NCI-H1436 (cell line): ENCODE measurements at regions not wholly inside any gene's neighbourhood (a gene's known extent, or its start where the extent isn't known, plus 50 kb on each side); places are given as distances from the start of the nearest gene placed in this dataset.
"Not testable (repeated sequence)": the region's sequence is repeated elsewhere in the genome, so short reads cannot be mapped to it uniquely, and the experiment has no call there.

Source experiments
- DNase-seq: peaks from one replicate; lab custom pipeline; 2025; lab: John Stamatoyannopoulos, UW

- DNase-seq = no peak
Observed at GRCh38 chr4:28082686-28083390, 1222.2 kb downstream of the STIM2 start.

GRCh38 chr4:28092610-28093009 lies 1232.0 kb downstream of the STIM2 start:
- DNase-seq = no peak

DNA sequence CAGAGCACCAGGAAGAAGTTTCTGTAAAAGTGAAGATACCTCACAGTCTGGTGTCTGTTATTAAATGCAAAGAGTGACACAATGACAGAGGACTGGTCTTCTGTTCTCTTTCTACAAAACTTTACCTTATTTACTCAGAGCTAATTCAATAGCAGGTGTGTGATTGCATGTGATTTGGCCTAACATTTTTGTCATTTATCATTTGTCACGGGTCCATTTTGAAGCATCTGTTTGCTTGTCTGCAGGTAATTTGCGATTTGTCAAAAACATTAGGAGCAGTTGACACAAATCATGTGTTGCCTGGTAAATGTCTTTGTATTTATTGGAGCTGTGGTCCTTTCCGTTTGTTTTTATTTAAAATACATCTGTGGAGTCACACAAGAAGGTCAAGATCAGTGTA lies 1232.4 kb downstream of the STIM2 start:
- no peak for DNase-seq

DNA sequence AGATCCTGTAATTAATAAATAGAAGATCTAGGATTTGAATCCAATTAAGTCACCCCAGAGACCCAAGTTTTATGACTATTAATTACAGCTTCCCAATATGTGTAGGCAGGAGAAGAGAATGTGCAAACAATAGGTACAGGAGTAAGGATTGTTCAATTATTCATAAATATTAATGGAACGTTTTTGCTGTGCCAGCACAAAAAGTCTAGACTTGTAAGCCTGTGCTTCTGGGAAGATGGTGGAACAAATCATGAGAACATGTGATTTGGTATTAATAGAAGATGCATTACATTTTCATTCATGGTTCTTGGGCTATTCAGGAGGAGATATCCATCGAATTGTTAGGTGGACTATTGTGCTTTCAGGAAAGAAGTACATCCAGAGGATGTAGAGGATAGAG lies 1240.9 kb downstream of the STIM2 start:
- no peak for DNase-seq

- no peak for DNase-seq
Observed at GRCh38 chr4:28105271-28105859, 1244.7 kb downstream of the STIM2 start.

DNA sequence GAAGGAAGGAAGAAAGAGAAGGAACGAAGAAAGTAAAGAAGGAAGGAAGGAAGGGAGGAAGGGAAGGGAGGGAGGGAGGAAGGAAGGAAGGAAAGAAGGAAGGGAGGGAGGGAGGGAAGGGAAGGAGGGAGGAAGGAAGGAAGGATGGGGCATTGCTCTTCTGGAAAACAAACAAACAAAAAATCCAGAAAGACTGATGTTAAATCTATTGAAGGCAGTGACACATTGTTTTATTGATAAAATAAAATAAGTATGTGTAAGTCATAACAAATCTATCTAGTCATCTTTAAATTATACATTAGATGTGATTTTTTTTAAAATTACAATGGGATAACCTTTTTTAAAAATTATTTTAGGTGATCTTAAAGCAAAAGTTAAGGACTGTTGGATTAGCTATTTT lies 1245.5 kb downstream of the STIM2 start:
- no peak for DNase-seq

DNA sequence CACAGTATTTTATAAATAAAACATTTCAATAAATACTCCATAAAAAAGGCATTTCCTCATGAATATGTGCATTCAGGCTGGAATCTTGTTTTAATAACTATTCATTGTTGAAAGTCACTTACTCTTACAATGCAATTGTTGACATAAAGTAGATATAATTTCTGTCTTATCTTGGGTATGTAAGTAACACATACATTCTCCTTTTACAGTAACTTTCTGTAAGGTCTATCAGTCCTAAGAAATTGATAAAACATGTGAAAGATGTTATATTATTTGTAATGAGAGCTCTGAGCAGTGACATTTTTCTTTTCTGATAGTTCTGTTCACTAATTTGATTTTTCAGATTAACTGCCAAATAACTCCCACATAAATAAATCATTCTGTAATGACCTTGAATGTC lies 1249.2 kb downstream of the STIM2 start:
- DNase-seq = no peak

DNA sequence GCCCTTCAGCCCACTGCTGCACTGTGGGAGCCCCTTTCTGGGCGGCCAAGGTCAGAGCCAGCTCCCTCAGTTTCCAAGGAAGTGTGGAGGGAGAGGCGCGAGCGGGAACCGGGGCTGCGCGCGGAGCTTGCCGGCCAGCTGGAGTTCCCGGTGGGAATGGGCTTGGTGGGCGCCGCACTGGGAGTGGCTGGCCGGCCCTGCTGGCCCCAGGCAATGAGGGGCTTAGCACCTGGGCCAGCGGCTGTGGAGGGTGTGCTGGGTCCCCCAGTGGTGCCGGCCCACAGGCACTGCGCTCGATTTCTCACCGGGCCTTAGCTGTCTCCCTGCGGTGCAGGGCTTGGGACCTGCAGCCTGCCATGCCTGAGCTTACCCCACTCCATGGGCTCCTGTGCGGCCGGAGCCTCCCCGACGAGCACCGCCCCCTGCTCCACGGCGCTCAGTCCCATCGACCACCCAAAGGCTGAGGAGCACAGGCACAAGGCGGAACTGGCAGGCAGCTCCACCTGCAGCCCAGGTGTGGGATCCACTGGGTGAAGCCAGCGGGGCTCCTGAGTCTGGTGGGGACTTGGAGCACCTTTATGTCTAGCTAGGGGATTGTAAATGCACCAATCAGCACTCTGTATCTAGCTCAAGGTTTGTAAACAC lies 1252.2 kb downstream of the STIM2 start:
- DNase-seq = not testable (repeated sequence)

GRCh38 chr4:28113586-28113985 lies 1252.9 kb downstream of the STIM2 start:
- not testable (repeated sequence) for DNase-seq

GRCh38 chr4:28116526-28117083 lies 1256.0 kb downstream of the STIM2 start:
- DNase-seq = not testable (repeated sequence)

DNA sequence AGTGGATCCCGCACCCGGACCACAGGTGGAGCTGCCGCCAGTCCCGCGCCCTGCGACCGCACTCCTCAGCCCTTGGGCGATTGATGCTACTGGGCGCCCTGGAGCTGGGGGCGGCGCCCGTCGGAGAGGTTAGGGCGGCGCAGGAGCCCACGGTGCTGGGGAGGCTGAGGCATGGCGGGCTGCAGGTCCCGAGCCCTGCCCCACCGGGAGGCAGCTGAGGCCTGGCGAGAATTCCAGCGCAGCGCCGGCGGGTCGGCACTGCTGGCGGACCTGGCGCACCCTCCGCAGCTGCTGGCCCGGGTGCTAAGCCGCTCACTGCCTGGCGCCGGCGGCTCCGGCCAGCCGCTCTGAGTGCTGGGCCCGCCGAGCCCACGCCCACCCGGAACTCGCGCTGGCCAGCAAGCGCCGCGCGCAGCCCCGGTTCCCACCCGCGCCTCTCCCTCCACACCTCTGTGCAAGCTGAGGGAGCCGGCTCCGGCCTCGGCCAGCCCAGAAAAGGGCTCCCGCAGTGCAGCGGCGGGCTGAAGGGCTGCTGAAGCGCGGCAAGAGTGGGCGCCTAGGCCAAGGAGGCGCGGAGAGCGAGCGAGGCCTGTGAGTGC lies 1256.5 kb downstream of the STIM2 start:
- DNase-seq = no peak

GRCh38 chr4:28146191-28146590 lies 1285.5 kb downstream of the STIM2 start:
- no peak for DNase-seq

GRCh38 chr4:28148221-28148620 lies 1287.6 kb downstream of the STIM2 start:
- DNase-seq = no peak

DNA sequence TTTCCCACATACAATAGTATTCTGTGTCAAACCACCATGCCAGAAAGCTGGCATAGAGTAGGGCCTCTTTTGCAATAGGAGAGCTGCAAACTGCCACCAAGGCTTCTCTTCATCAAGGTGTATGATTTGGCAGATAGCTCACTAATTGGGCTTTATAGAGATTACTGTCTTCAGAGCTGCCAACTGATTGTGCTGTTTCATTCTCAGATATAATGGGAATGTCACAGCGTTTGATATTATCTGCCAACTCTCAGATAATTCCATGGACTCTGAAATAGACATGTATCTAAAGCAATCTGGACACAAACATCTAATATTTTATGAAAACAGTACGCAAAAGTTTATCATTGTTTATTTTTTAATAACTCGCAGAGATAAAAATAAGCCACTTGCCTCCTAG lies 1289.1 kb downstream of the STIM2 start:
- DNase-seq = no peak

GRCh38 chr4:28151314-28151713 lies 1290.7 kb downstream of the STIM2 start:
- DNase-seq = no peak

DNA sequence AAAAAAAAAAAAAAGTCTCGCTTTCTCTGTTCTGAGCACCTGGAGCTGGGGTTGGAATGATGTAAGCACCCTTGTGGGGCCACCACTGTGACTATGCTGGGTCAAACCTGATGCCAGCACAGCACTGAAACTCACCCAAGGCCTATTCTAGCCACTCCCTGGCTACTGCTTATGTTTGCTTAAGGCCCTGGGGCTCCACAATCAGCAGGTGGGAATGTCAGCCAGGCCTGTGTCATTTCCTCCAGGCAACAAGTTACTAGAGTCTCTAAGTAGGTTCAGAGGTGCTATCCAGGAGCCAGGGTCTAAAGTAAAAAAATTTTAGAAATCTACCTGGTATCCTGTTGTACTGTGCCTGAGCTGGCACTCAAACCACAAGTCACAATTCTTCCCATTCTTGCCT lies 1306.8 kb downstream of the STIM2 start:
- DNase-seq = no peak

DNA sequence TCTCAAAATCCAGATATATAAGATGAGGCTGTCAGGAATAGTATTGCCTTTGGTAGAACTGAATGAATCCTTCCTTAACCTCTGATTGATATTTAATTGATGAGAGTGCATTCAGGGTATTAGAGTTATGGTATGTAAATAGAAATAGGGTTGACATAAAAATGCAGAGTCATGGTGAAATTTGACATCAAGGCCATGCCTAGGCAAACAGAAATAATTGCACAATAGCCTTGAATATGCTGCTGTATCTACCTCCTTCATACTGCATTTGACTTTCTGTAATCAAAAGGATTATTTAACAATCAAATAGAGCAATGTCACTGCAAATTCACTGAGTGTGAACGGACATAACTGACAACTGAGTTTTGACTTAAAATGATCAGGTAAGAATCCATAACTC lies 1316.3 kb downstream of the STIM2 start:
- DNase-seq = no peak

- no peak for DNase-seq
Observed at GRCh38 chr4:28177641-28178040, 1317.0 kb downstream of the STIM2 start.

DNA sequence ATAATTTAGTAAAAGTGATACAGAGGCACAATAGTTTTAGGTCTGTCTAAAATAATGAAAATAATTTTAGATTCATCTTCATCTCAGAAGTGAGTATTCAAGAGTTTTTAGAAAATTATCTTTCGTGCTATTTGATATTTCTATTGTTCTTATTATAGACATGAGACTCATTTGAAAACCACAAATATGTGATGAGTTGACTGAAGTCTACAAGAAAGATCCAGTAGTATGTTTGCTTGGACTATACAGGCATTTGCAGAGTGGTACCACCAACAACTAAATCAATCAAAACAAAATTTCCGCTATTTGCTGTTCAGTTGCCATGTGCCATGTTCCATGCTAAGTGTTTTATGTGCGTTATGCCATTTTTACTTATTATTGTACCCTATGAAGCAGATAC lies 1318.5 kb downstream of the STIM2 start:
- DNase-seq = no peak

- DNase-seq = no peak
Observed at GRCh38 chr4:28209371-28209924, 1348.8 kb downstream of the STIM2 start.

GRCh38 chr4:28211676-28212470 lies 1351.2 kb downstream of the STIM2 start:
- no peak for DNase-seq

DNA sequence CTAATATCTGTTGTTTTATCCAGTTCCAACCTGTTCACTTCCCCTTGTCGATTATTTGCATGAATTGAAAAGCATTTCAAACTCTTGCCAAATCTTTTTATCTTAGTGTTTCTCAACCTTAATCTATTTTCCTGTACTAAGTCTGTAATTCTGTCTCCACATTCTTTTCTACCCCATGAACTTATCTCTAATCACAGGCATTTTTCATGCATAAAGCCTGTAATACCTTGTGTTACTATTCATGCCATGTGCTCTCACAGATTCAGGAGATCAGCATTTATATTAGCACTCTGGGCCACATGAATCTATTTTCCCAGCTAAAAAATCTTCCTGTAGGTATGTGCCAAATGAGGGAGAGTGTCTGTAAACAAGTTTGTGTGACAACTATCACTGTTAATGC lies 1360.9 kb downstream of the STIM2 start:
- DNase-seq = no peak
